ENCODE measurements at regions not wholly inside any gene's neighbourhood (a gene's known extent, or its start where the extent isn't known, plus 50 kb on each side); places are given as distances from the start of the nearest gene placed in this dataset.

DNA sequence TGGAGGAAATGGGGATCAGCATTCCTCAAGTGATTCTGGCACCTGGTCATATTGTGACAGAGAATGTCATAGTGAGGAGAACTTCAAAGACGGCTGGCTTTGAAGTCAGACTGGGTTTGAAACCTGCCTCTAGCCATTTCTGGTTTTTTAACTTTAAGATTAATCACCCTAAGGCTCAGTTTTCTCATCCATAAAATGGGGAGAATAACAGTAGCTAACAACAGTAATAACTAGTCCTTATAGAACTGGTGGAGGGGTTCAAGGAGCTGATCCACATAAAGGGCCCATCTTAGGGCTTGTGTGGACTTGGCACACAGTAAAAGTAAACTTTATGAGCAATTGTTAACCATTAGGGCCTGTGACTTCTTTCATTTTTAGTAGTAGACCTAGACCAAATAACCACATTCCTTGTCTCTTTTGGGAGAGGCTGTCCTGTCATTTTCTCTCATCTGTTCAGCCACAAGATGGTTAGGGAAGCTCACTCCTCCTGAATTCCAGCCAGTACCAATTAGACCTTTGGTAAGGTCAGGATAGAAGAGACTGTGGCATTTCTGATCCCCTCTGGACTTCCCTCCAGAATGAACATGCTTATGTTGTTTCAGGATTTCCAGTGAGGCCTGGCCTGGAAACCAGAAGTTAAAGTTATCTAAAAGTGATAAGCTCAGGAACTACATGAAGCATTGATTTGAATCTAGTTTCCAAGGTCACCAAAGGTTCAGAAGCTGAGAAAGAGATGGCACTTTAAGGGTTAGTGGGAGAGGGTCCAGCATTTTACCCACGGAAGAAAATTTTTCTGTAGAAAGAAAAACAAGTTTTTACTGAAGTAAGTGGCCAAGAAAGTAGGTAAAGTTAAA lies 159.3 kb upstream of the DPH6 start:
- no peak for DNase-seq
- Histone ChIP-seq H3K4me3 (ENCODE audit: low read length) (no peak overlapping the region), H3K27ac (ENCODE audit: low read length) (no peak overlapping the region), H3K9me3 (replicated peaks; ENCODE audit: control insufficient read depth, low read depth, low read length) (no peaks in the 10 kb centered on the region), H3K4me1 (ENCODE audit: control insufficient read depth, insufficient read depth, low read length) (peaks cover 7% of the 10 kb centered on the region), H3K27me3 (ENCODE audit: control insufficient read depth, insufficient read depth, low read length) (no peaks in the 10 kb centered on the region), H3K36me3 (ENCODE audit: control insufficient read depth, insufficient read depth, low read length) (no peaks in the 10 kb centered on the region)
- WGBS (ENCODE audit: insufficient coverage), result no CpG with 5 or more reads among the region's 2 CpGs

DNA sequence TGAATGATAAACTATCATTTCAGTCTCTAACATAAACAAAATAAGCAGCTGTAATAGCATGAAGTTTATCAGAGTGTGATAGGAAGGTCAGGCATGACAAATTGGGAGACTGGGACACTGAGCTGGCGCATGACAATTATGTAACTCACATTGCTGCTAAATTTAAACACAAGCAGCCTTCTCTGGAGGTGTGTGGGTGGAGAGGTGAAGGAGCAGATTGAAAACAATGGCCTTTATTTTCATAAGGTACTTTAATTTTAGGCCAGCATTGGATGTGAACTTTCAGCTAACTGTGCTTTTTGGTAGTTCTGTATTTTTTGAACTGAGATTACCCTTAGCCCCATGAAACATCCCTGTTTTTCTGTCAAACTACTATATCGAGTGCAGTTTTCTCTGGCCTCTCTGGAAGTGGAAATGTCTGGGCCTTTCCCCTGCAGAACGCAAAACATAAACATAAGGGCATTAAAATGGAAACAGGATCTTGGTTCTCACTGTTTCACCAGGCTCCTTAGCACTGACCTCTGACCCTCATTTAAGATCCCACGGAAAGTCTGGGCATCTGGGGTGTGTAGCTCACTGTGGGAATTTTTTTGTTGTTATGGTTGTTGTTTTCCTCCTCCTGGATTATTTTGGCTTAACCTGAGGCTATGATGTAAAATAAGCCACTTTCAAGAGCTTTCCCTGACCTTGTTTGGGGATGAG lies 160.1 kb upstream of the DPH6 start:
- peak; percentile 35 for DNase-seq
- H3K36me3 ChIP-seq (ENCODE audit: control insufficient read depth, insufficient read depth, low read length), result no peaks in the 10 kb centered on the region
- H3K4me3 ChIP-seq (ENCODE audit: low read length), result no peak overlapping the region
- H3K27me3 ChIP-seq (ENCODE audit: control insufficient read depth, insufficient read depth, low read length), result no peaks in the 10 kb centered on the region
- H3K9me3 ChIP-seq (replicated peaks; ENCODE audit: control insufficient read depth, low read depth, low read length), result no peaks in the 10 kb centered on the region
- H3K4me1 ChIP-seq (ENCODE audit: control insufficient read depth, insufficient read depth, low read length), result peaks cover 7% of the 10 kb centered on the region
- H3K27ac ChIP-seq (ENCODE audit: low read length), result no peak overlapping the region
- WGBS (ENCODE audit: insufficient coverage), result 18% methylated on average over 2 of the region's 4 CpGs

DNA sequence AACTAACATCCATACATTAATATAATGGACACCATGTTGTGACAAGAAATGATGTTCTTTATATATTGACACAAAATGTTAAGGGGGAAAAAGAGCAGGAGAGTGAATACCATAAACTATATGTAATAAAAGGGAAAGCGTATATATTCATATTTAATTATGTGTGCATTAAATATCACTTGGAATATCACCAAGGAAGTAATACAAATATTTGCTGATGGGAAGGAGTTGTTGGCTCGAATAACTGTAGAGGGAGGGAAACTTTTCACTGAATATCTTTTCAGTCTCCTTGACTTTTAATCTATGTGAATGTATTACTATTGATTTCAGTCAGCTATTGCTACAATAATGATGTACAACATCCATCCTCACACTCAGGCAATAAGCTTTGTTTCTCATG lies 167.0 kb upstream of the DPH6 start:
- Histone ChIP-seq H3K4me3 (ENCODE audit: low read length) (no peak overlapping the region), H3K36me3 (ENCODE audit: control insufficient read depth, insufficient read depth, low read length) (no peaks in the 10 kb centered on the region), H3K9me3 (replicated peaks; ENCODE audit: control insufficient read depth, low read depth, low read length) (no peaks in the 10 kb centered on the region), H3K4me1 (ENCODE audit: control insufficient read depth, insufficient read depth, low read length) (no peaks in the 10 kb centered on the region), H3K27ac (ENCODE audit: low read length) (no peak overlapping the region), H3K27me3 (ENCODE audit: control insufficient read depth, insufficient read depth, low read length) (no peaks in the 10 kb centered on the region)
- DNase-seq, result no peak
- no CpG with 5 or more reads among the region's 2 CpGs for WGBS (ENCODE audit: insufficient coverage)

DNA sequence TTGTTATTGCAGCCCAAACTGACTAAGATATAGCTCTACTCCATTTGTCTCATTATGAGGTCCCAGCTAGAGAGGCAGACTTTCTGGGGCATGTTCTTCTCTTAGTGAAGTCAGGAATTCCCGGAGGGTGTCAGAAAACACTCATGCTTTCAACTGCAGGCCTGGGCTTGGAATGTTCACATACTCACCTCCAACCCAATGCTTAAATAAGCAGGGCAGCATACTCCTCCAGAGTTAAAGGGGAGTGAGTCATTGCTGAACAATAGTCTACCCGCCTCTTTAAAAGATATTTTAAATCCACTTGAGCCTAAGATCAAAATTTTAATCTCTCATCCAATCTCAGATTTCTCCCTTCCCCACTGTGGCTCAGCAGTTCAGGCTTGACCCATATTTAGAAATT lies 167.8 kb upstream of the DPH6 start:
- no peak for DNase-seq
- Histone ChIP-seq H3K4me1 (ENCODE audit: control insufficient read depth, insufficient read depth, low read length) (no peaks in the 10 kb centered on the region), H3K27me3 (ENCODE audit: control insufficient read depth, insufficient read depth, low read length) (no peaks in the 10 kb centered on the region), H3K36me3 (ENCODE audit: control insufficient read depth, insufficient read depth, low read length) (no peaks in the 10 kb centered on the region), H3K4me3 (ENCODE audit: low read length) (no peak overlapping the region), H3K27ac (ENCODE audit: low read length) (no peak overlapping the region), H3K9me3 (replicated peaks; ENCODE audit: control insufficient read depth, low read depth, low read length) (no peaks in the 10 kb centered on the region)
- WGBS (ENCODE audit: insufficient coverage), result no CpG with 5 or more reads among the region's 2 CpGs

DNA sequence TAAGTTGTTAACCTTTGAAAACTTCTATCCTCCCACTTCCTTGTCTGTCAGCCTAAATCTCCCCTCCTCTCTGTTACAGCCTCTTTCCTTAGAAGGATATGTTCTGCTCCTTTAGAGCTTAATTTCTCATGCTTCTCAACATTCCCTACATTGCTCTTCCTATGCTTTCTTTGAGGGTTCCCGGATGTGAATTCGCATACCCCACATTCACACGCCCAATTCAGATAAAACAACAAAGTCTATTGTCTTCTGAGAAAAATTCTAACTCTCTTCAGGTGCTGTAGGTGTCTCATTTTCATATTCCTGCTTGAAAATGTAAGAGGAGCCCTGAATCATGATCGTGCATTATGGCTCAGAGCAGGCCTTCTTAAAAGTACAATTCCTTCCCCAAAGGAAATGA lies 171.8 kb upstream of the DPH6 start:
- DNase-seq, result no peak
- Histone ChIP-seq H3K36me3 (ENCODE audit: control insufficient read depth, insufficient read depth, low read length) (no peaks in the 10 kb centered on the region), H3K4me3 (ENCODE audit: low read length) (no peak overlapping the region), H3K4me1 (ENCODE audit: control insufficient read depth, insufficient read depth, low read length) (no peaks in the 10 kb centered on the region), H3K27me3 (ENCODE audit: control insufficient read depth, insufficient read depth, low read length) (no peaks in the 10 kb centered on the region), H3K27ac (ENCODE audit: low read length) (no peak overlapping the region), H3K9me3 (replicated peaks; ENCODE audit: control insufficient read depth, low read depth, low read length) (no peaks in the 10 kb centered on the region)
- no CpG with 5 or more reads among the region's 4 CpGs for WGBS (ENCODE audit: insufficient coverage)

DNA sequence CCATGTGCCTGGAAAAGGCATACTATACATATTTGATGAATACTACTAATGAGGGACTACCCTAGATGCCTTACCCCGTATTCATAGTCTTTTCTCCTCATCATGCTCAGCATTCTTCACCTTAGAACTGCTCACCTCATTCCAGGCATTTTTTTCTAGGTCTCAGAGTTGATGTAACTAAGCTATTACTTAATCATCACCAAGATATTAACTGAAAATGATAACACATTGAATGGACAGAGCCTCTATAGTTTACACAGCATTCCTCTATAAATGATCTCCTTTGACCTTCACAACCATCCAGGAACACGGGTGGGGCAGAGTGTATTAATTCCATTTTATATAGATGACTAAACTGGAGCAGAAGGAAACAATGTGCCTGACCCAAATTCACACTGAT lies 174.1 kb upstream of the DPH6 start:
- no peak for DNase-seq
- H3K4me3 ChIP-seq (ENCODE audit: low read length), result no peak overlapping the region
- no peaks in the 10 kb centered on the region for H3K4me1 ChIP-seq (ENCODE audit: control insufficient read depth, insufficient read depth, low read length)
- H3K27me3 ChIP-seq (ENCODE audit: control insufficient read depth, insufficient read depth, low read length), result no peaks in the 10 kb centered on the region
- no peaks in the 10 kb centered on the region for H3K36me3 ChIP-seq (ENCODE audit: control insufficient read depth, insufficient read depth, low read length)
- H3K9me3 ChIP-seq (replicated peaks; ENCODE audit: control insufficient read depth, low read depth, low read length), result no peaks in the 10 kb centered on the region
- WGBS (ENCODE audit: insufficient coverage), result no CpG with 5 or more reads among the region's 2 CpGs
- no peak overlapping the region for H3K27ac ChIP-seq (ENCODE audit: low read length)

DNA sequence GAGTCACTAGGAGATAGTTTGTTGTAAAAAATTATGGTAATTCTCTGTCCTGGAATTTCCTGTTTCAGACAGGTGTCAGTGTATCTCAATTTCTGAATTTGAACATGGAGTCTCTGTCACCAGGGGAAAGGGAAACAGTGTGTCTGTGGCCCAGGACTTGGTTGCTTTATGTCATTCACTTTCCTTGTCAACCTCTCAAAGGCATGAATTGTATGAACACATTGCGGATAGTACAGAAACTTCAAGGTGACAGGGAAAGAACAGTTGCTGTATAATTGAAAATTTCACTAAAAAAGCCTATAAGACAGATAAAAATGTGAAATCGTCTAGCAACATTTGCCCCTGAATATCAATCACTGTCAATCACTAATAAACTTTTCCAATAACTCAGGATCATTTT lies 175.0 kb upstream of the DPH6 start:
- no peak for DNase-seq
- Histone ChIP-seq H3K4me3 (ENCODE audit: low read length) (no peak overlapping the region), H3K27me3 (ENCODE audit: control insufficient read depth, insufficient read depth, low read length) (no peaks in the 10 kb centered on the region), H3K27ac (ENCODE audit: low read length) (no peak overlapping the region), H3K36me3 (ENCODE audit: control insufficient read depth, insufficient read depth, low read length) (no peaks in the 10 kb centered on the region), H3K4me1 (ENCODE audit: control insufficient read depth, insufficient read depth, low read length) (no peaks in the 10 kb centered on the region), H3K9me3 (replicated peaks; ENCODE audit: control insufficient read depth, low read depth, low read length) (no peaks in the 10 kb centered on the region)
- WGBS (ENCODE audit: insufficient coverage), result no CpG with 5 or more reads among the region's 2 CpGs

DNA sequence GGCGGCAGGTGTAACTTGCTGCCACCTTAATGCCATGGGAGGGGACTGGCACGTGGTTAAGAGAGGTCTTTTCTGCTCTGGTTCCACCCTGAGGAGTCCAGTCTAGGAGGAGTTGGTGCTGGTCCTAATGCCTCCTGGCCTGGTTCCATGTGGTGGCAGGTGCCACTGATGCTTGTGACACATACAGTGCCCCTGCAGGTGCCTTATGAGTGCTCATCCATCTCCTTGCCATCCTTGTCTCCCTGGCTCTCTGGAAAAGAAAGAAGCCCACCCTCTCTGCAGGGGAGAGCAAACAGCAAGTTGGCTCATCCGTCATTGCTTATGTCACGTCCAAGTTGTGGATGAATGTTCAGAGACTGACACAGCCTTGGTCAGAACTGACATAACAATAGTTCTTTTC lies 175.8 kb upstream of the DPH6 start:
- H3K27me3 ChIP-seq (ENCODE audit: control insufficient read depth, insufficient read depth, low read length), result no peaks in the 10 kb centered on the region
- WGBS (ENCODE audit: insufficient coverage), result 74% methylated on average over 3 of the region's 4 CpGs
- no peak overlapping the region for H3K4me3 ChIP-seq (ENCODE audit: low read length)
- no peaks in the 10 kb centered on the region for H3K9me3 ChIP-seq (replicated peaks; ENCODE audit: control insufficient read depth, low read depth, low read length)
- no peak overlapping the region for H3K27ac ChIP-seq (ENCODE audit: low read length)
- no peak for DNase-seq
- H3K36me3 ChIP-seq (ENCODE audit: control insufficient read depth, insufficient read depth, low read length), result no peaks in the 10 kb centered on the region
- no peaks in the 10 kb centered on the region for H3K4me1 ChIP-seq (ENCODE audit: control insufficient read depth, insufficient read depth, low read length)

DNA sequence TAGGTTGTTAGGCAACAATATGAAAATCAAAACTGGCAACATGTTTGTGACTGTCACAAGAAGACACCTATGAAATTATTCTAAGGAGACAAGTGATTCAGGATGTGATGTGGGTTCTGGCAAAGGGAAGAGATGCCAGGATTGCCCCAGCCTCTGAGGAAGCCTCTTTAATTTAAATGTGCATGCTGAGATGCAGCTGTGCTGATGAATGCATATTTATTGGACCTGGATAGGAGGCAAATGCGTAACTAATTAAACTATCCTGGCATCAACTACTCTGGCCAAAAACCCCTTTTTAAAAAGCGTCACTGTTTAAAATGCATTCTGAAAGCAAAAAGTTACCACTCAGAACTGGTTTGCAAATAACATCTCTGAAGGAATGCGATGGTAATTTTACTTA lies 176.5 kb upstream of the DPH6 start:
- H3K4me3 ChIP-seq (ENCODE audit: low read length), result no peak overlapping the region
- H3K4me1 ChIP-seq (ENCODE audit: control insufficient read depth, insufficient read depth, low read length), result no peaks in the 10 kb centered on the region
- no peak overlapping the region for H3K27ac ChIP-seq (ENCODE audit: low read length)
- no peaks in the 10 kb centered on the region for H3K36me3 ChIP-seq (ENCODE audit: control insufficient read depth, insufficient read depth, low read length)
- 100% methylated on average over 1 of the region's 3 CpGs for WGBS (ENCODE audit: insufficient coverage)
- H3K27me3 ChIP-seq (ENCODE audit: control insufficient read depth, insufficient read depth, low read length), result no peaks in the 10 kb centered on the region
- DNase-seq, result peak; percentile 28
- H3K9me3 ChIP-seq (replicated peaks; ENCODE audit: control insufficient read depth, low read depth, low read length), result no peaks in the 10 kb centered on the region

DNA sequence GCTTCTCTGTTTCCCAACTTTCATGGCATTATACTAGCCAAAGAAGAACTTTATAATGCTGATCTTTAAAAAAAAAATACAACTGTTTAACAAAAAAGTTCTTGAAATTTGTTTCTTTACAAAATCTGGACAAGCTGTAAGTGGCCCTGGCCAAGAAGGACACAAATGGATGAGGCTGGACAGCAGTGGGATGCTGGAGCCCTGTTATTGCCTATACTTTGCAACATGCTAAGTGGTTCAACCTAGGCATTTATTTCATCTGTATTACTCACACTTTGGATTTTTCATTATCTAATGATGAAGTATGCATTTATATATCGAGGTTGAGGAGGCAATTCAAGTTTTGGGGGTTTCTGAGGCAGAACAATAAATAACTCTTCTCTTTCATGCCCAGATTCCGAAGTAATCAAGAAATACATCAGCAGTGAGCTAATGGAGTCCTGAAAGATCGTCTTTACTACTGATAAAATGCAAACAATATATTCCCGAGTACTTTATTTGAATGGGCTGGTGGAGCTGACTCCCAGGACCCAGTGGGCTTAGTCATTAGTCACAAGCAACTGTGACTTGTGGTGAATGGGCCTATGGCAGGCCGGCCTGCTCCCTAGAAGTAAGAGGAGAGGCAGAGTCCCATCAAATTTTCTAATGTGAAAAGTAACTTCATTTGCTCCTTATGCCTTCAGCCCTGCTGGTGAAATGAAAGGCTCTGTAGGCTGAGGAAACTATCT lies 177.3 kb upstream of the DPH6 start:
- Histone ChIP-seq H3K4me1 (ENCODE audit: control insufficient read depth, insufficient read depth, low read length) (no peaks in the 10 kb centered on the region), H3K36me3 (ENCODE audit: control insufficient read depth, insufficient read depth, low read length) (no peaks in the 10 kb centered on the region), H3K27me3 (ENCODE audit: control insufficient read depth, insufficient read depth, low read length) (no peaks in the 10 kb centered on the region), H3K27ac (ENCODE audit: low read length) (no peak overlapping the region), H3K4me3 (ENCODE audit: low read length) (no peak overlapping the region), H3K9me3 (replicated peaks; ENCODE audit: control insufficient read depth, low read depth, low read length) (no peaks in the 10 kb centered on the region)
- WGBS (ENCODE audit: insufficient coverage), result no CpG with 5 or more reads among the region's 5 CpGs
- no peak for DNase-seq

Measured in muscle of leg (tissue), 3 donors.